HepG2 (cell line): ENCODE measurements at regions not wholly inside any gene's neighbourhood (a gene's known extent, or its start where the extent isn't known, plus 50 kb on each side); places are given as distances from the start of the nearest gene placed in this dataset.

Experiments
- CTCF ChIP-seq: sonication (generic); formaldehyde crosslinking; IDR thresholded peaks from 2 replicates; pipeline ENCODE4 v1.5.0; 2020; ENCODE audit warnings: mild to moderate bottlenecking, missing genetic modification reagents, moderate library complexity
- JUNB ChIP-seq: sonication (generic); formaldehyde crosslinking; IDR thresholded peaks from 2 replicates; pipeline ENCODE4 v1.8.0; 2022; ENCODE audit warnings: missing genetic modification reagents, mild to moderate bottlenecking, borderline replicate concordance
- MXD1 ChIP-seq: sonication (generic); formaldehyde crosslinking; IDR thresholded peaks from 2 replicates; pipeline ENCODE4 v1.4.0; 2020; ENCODE audit warnings: mild to moderate bottlenecking, missing genetic modification reagents
- NFE2L1 ChIP-seq: sonication (generic); formaldehyde crosslinking; IDR thresholded peaks from 2 replicates; pipeline ENCODE4 v1.4.0; 2020; ENCODE audit warnings: missing genetic modification reagents, mild to moderate bottlenecking, borderline replicate concordance
- POLR2AphosphoS5 ChIP-seq: IDR thresholded peaks from 2 replicates; pipeline ENCODE4 v1.6.1; 2012; ENCODE audit warnings: low read depth, low read length
- USF2 ChIP-seq, 2 experiments: sonication (generic) in 1 of 2; formaldehyde crosslinking in 1 of 2; IDR thresholded peaks; 2 replicates each; pipeline versions ENCODE4 v1.5.1 to v1.6.1; 2011 to 2020; ENCODE audit warnings: borderline replicate concordance in 1 of 2, low read depth in 1 of 2, low read length in 1 of 2, mild to moderate bottlenecking in 1 of 2, missing genetic modification reagents in 1 of 2, moderate library complexity in 1 of 2

GRCh38 chr10:2196272-2196671, 458.9 kb upstream of the ADARB2 start:
- TF ChIP-seq USF2 (IDR thresholded peaks at IDR 0.05; ENCODE audit: low read depth, low read length): no peak
- no peak for TF ChIP-seq USF2 (CRISPR knock-in tag; IDR thresholded peaks at IDR 0.05; ENCODE audit: borderline replicate concordance)
- TF ChIP-seq CTCF (CRISPR knock-in tag): no peak
- no peak for TF ChIP-seq NFE2L1 (CRISPR knock-in tag)
- no peak for TF ChIP-seq MXD1 (CRISPR knock-in tag)
- TF ChIP-seq POLR2AphosphoS5: no peak
- no peak for TF ChIP-seq JUNB (CRISPR knock-in tag)
